HG03095 (cell line): ENCODE measurements at regions not wholly inside any gene's neighbourhood (a gene's known extent, or its start where the extent isn't known, plus 50 kb on each side); places are given as distances from the start of the nearest gene placed in this dataset.

ENCODE experiments used
- ATAC-seq: cut with Tn5 transposase; IDR thresholded peaks from one replicate; pipeline ENCODE4 v1.9.1; 2021; ENCODE audit warnings: moderate library complexity; ENCODE audit not compliant: unreplicated experiment

DNA sequence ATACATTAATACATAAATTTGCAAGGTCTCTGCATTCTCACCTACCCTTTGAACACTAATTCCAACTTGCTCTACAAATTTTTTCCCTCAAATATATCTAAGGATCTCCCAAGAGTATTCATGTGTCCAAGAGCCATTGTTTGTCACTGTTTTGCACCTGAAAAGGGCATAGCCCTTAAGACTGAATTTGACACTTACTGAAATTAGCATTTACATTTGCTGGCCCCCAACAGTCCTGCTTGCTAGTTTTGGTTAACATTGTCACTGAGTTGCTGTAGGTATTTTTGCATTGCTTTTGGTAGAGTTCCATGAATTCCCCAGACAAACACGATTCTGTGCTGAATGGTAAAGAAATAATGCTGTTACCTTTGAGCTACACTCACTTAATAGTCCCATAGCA lies 57.3 kb downstream of the KCNA4 start:
- ATAC-seq: no peak

DNA sequence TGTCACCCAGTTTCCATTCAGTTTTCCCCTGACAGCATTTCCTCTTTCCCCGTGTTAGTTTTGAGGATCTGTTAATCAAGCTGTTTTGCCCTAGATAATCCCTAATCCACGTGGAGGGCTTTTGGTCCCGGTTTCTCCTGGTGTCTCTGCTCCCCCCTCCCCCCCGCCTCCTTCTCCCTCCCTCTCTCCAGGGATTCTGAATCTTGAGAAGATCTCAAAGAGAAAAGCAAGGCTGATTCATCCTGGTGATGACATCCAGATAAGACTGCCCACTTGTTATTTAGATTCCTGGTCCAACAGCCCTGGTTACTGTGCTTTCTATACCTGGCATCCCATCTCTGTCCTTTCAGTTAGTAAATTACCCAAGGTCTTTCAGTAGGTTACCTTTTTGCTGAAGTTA lies 59.4 kb downstream of the KCNA4 start:
- no peak for ATAC-seq

DNA sequence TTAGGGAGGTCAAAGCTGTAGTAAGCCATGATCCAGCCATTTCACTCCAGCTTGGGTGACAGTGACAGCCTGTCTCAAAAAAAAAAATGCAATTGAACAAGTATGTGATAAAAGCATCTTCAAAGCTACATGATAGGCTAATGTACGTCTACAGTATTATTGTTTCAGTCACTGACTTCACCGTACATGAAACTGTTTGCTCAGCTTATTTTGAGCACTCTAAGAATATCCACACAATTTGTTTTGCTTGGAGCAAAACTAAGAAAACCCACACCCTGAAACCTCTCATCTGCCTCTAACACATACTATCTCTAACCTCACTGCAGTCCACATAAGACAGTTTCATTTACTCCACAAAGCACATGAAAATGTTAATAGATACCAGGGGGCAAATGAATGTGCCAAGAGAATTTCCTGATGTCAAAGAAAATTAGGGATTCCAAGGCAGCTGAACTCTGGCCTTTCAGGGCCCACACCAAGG lies 60.7 kb downstream of the KCNA4 start:
- no peak for ATAC-seq

DNA sequence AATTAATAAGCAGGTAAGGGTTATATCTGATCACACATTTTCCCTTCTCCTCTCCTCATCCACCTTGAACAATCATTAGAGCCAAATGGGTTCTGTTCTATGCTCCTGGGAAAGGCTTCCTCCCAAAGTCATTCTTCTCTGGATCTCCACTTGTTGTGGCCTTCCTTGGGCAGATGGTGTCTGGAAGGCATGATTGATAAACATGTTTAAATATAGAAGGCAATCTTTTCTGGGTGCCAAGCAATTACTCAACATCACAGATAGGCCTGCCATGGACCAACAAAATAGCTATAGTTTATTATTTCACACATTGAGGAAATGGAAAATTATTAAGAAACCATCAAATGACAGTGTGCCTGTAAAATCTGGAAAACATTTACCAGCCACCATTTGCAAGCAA lies 73.5 kb downstream of the KCNA4 start:
- ATAC-seq: no peak

DNA sequence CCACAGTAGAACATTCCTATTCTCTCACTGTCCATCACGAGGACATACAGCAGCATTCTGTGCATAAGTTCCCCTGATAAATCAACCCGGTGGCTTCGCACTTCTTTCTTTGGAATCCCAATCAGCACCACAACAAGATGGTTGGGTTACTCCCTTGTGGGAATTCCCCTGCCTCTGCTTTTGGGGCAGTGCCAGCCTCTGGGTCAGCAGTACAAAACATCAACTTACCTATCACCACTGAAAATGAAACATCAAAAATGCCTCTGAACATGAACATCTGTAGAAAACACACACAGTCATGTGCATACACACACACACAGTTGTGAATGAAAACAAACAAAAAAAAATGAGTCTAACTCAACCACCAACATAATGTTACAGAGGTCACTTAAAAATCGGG lies 79.3 kb downstream of the KCNA4 start:
- ATAC-seq: no peak

DNA sequence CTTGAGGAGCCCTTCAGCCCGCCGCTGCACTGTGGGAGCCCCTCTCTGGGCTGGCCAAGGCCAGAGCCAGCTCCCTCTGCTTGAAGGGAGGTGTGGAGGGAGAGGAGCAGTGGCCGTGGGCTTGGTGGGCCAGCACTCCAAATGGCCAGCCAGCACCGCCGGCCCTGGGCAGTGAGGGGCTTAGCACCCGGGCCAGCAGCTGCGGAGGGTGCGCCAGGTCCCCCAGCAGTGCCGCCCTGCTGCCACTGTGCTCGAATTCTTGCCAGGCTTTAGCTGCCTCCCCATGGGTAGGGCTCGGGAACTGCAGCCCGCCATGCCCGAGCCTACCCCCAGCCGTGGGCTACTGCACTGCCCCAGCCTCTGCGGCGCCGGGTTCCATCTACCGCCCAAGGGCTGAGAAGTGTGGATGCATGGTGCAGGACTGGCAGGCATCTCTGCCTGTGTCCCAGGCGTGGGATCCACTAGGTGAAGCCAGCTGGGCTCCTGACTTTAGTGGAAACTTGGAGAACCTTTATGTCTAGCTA lies 82.7 kb downstream of the KCNA4 start:
- ATAC-seq: no peak

DNA sequence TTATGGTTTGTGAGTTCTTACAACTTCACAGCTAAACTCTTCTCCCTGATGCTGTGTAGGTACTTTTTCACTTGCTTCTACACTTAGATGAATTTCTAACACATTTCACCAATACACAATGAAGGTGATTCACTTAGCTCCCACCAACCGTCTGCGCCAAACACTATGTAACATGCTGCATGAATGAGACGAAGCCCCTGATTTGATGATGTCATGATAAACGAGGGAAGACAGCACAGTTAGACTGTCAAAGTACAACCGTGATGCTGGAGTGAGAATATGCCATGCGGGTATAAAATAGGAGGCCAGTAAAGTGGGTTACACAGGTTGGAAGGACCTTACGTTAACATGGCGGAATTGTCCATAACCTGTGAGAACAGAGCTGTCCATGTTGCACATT lies 100.8 kb downstream of the KCNA4 start:
- ATAC-seq: no peak

DNA sequence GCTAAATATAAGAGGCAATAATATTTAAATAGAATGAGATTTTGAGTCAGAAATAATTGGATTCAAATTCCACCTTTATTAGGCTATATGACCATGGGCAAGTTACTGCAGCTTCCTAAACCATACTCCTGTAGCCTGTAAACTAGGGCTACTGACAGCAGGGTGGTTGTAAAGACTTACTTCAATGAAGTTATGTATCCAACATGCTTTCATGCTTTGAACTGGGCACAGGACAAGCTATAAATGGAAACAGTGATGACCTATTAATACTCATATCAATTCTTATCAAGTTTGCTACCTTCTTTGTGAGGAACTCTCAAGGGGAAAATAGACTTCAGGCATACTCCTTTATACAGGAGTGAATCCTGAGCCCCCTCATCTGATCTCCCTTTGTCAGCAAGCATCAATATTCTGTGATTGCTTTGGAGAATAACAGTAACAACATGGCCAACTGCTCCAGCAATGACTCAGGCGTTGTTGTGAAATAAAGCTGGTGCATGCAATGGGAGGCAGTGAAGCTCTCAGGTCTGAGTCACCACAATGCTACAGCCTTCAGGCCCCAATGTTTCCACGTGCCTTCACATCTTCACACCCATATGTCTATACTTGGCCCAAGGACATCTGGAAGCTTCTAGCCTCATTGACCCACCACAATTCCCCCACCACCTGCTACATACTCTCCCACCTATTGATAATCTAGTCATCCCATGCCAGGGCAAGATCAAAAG lies 102.5 kb downstream of the KCNA4 start:
- no peak for ATAC-seq

DNA sequence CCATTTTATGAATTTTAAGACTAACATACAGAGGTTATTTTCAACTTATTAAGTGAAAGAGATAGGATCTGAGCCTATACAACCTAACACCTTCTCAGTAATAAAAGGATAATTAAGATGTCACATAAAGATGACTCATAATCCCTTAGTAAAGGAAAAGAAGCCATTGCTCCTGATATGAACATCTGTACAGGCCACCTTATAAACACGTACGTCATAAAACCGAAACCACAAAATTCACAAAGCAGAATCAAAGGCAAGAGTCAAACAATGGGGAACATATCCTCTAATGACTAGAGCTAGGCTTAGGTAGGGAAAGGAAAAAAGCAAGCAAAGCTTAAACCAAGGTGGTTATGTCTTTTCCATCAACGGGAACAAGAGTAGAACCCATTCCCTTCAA lies 103.5 kb downstream of the KCNA4 start:
- ATAC-seq: no peak

DNA sequence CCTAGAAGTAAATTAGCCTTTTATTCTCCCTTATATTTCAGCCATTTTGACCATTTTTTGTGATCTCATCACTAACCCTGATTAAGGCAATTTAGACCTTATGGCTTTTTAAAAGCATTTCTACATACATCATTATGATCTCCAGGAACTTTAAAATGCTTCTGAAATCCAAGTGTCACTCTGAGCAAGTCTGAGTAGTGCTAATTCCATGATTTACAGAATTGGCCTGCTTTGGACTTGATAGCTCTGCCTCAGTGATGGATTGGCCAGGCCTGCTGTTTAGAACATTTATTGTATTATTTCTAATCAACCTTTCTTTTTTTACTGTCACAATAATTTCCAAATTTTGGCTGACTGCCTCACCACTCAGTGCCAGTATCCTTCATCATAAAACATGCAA lies 116.4 kb downstream of the KCNA4 start:
- no peak for ATAC-seq

DNA sequence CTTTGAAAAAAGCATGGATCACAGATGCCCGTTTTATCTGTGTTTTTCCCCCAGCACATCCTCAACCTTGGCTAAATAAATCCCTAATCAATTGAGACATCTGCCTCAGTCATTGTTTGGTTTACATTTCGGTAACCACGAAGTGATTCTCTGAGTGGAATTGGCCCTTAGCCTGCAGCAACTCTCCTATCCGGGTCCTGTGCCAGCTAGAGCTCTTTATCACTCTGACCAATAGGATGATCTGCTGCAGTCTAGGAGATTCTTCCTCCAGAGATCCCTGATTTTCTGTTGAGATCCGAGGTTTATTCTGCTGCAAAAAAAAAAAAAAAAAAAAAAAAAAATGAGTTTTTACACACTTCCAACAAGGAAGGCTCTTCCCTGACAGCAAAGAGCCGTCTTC lies 137.3 kb downstream of the KCNA4 start:
- ATAC-seq: no peak

DNA sequence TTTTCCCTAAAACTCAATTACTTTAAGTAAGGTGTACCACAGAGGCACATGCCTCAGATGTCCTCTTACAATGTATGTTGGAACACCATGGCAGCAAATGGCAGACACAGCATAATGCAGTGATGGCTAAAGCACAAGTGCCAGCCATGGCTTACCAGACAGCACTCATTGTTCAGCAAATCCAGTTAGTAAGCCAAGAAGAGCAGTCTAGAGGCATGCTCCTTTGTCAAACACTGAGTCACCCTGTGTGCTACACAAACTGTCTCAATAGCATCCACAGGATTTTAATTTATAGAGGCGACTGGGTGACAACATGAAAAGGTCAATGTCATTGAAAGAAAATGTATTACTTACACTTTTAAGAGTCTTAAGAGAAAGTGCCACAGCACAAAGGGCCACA lies 140.6 kb downstream of the KCNA4 start:
- no peak for ATAC-seq

DNA sequence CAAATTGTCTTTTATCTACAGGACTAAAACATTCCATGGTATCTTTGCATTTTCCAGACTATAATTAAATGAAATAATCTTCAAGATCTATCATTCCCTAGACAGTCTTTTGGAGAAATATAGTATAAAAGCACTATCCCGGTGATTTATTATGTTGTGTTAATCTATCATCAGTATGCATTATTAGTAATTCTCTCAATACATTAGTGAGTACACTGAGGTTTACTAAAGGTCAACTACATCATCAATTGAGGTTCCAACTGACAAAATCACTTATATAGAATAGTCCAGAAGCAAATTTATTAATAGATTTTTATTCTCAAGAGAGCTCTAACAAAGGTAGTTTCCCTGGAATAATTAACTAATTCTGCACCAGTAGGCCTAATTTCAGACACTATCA lies 169.6 kb downstream of the KCNA4 start:
- no peak for ATAC-seq

DNA sequence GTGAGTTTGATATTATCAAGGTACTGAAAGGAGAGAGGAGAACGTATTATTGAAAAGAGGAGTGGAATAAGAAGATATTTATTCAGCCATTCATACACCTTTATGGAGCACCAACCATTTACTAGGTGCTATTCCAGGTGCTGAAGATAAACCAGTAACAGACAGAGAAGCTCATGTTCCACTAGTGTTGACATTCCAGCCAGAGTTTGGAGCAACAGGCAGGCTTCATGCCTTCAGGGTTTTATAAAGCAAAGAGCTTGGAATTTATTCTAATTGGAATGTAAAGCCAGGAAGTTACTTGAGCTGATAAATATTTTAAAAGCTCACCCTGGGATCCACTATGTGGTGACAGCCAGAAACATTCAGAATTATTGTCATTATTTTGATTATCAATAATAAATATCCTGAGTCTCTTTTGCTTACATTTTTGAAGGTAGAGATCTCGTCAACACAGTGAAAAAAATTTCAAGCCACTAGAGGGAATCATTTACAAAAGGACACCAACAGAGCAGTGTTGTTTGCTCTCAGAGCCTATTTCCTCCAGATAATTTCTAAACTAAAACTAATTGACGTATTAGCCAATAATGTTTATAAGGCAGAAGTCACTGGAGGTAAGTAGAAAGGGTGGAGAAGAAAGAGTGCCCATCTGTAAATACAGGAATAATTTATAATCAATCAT lies 172.0 kb downstream of the KCNA4 start:
- ATAC-seq: no peak

DNA sequence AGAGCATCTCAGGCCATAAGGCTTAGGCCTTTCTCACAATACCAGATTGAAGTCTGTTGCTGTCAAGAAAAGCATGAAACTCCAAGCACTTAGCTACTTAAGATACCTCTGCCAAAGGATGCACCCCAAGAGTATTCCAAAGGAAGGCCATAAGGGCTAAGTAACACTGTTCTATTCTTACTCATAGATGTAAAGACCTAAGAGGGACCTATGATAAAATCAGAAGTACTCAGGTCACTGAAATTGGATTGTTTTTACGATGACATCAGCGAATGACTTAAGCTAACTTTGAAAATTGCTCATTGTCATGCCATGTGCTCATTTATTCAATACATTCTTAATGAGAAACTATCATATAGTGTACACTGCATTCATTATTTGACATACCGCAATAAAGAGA lies 172.8 kb downstream of the KCNA4 start:
- no peak for ATAC-seq

DNA sequence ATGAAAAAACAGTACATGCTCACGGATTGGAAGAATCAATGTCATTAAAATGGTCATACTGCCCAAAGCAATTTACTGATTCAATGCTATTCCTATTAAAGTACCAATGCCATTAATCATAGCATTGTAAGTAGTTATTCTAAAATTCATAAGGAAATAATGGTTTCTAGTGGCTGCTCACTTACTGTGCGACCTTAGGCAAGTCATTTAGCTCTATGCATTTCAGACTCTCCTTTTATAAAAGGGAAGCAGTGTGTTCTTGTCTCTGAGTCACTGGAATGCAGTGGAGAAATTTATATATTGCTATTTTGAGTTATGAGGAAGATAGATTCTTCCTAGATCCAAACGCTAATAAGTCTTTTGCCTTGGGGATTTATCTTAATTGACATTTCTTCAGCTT lies 174.8 kb downstream of the KCNA4 start:
- no peak for ATAC-seq

DNA sequence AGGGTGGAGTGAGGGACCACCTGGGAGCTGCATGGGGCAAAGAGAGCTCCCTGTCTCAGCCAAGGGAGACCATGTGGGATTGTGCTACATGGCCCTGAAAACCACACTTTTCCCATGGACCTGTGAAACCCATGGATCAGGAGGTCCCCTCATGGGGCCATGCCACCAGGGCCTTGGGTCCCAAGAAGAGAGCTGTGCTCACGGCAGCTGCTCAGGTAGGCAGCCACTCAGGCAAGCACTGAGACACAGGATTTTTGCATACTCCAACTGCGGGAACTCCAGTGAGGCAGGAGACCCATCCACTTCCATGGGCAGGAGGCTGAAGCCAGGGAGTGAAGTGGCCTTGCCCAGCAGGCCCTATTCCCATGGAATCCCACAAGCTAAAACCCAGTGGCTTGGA lies 190.0 kb downstream of the KCNA4 start:
- ATAC-seq: no peak

DNA sequence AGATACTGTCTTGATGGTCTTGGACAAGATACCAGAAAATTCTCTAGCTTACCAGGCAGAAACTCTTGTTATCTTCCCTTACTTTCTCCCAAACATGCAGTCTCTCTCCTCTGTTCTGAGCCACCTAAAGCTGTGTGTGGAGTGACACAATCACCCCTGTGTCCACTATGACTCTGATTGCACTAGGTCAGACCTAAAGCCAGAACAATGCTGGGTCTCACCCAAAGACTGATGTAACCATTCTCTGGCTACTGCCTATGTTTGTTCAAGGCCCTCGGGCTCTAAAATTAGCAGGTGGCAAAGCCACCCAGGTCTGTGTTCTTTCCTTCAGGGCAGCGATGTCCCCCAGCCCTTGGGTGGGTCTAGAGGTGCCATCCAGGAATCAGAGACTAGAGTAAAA lies 200.5 kb downstream of the KCNA4 start:
- ATAC-seq: no peak

DNA sequence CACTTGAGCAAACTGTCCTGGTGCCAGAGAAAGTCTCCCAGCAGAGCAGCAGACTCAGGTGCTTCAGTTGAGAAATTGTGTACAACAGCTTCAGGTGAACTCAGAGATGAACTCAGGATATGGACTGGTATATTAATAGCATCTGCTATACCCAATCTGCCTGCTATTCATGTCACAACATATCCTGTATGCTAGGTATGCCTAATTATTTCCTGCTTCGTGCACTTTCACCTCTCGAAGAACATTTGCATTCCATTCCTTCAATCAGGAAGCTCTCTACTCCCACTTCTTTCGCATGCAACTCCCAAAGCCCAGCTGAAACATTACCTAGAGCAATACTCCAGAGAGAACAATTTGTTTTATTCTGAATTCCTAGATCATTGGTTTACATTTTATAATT lies 207.7 kb downstream of the KCNA4 start:
- ATAC-seq: no peak

DNA sequence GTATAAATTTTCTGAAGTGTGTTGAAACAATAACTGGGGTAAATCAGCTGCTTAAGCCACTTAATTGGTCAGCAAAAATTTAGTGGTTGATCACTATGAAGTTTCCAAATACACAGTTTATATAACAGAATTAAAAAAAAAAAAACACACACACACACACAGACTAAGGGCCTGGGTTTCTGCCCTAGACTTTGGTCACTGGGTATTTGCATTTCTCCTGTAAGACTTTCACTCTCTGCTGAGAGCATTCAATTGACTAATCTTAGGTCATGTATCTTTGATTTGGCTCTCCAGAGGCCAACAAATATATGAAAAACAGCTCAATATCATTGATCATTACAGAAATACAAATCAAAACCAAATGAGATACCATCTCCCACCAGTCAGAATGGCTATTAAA lies 214.3 kb downstream of the KCNA4 start:
- no peak for ATAC-seq

DNA sequence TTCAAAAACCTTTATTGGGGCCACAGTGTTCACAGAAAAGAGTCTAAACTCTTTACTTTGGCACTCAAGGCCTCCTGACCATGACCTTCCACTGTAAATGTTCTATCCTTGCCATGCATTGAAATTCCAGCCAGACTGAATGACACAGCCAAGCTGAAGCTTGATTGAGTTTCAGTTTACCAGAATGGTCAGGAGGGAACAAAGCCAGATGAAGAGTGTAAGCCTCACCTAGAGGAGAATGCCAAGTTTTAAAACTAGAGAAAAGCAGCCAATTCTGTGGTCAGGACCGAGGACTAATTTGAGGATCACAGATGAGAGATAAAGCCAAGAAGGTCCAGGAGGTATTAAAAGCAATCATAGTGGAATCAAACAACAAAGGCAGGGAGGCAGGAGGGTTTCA lies 215.3 kb downstream of the KCNA4 start:
- no peak for ATAC-seq

DNA sequence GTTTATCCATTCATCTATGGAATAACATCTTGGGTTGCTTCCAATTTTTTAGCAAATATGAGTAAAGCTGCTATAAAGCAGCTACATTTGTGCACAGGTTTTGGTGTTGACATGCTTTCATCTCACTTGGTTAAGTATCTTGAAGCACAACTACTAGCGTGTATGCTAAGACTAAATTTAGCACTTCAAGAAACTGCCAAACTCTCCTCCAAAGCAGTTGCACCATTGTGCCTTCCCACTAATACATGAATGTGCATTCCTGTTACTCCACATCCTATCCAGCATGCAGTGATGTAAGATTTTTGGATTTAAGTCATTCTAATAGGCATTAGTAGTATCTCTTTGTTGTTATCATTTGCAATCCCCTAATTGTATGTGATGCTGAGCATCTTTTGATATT lies 230.7 kb downstream of the KCNA4 start:
- ATAC-seq: no peak

DNA sequence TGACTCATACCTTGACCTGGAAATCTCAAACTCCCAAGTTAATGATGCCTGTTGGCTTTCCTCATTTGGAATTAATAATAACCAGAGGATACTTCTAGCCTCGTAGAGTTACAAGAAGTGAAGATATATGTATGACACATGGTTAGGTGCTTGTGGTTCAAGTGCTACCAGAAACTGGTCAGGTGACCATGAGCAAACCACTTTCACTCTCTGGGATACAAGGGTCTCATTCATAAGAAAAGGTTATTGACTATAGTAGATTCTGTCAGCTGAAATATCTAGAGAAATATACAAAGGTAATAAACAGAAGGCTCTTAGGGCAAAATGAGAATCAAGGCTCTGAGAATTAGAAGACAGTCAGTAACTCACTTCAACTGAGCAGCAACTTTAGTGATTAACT lies 233.3 kb downstream of the KCNA4 start:
- ATAC-seq: no peak
